ENCODE measurements at regions not wholly inside any gene's neighbourhood (a gene's known extent, or its start where the extent isn't known, plus 50 kb on each side); places are given as distances from the start of the nearest gene placed in this dataset.

GRCh38 chr10:44043646-44044375 is 341.1 kb downstream of the CXCL12 start:
- no peak for DNase-seq
- intact Hi-C loops (cut with DNase I), result no loop called here

- DNase-seq, result no peak
- intact Hi-C loops (cut with DNase I), result no loop called here
These were observed 341.8 kb downstream of the CXCL12 start for GRCh38 chr10:44042926-44043602.

GRCh38 chr10:44042075-44042770 is 342.7 kb downstream of the CXCL12 start:
- intact Hi-C loops (cut with DNase I), result no loop called here
- DNase-seq, result no peak

- no peak for DNase-seq
- intact Hi-C loops (cut with DNase I), result no loop called here
These were observed 345.3 kb downstream of the CXCL12 start for GRCh38 chr10:44039599-44039998.

- intact Hi-C loops (cut with DNase I), result no loop called here
- no peak for DNase-seq
These were observed 348.5 kb downstream of the CXCL12 start for GRCh38 chr10:44036425-44036824.

- no peak for DNase-seq
- intact Hi-C loops (cut with DNase I), result no loop called here
These were observed 349.3 kb downstream of the CXCL12 start for GRCh38 chr10:44035474-44036197.

- DNase-seq, result no peak
- intact Hi-C loops (cut with DNase I), result no loop called here
These were observed 350.0 kb downstream of the CXCL12 start for GRCh38 chr10:44034946-44035345.

GRCh38 chr10:44033008-44033407 is 351.9 kb downstream of the CXCL12 start:
- intact Hi-C loops (cut with DNase I), result no loop called here
- DNase-seq, result no peak

- no peak for DNase-seq
These were observed 352.7 kb downstream of the CXCL12 start for GRCh38 chr10:44032216-44032615.

GRCh38 chr10:44030738-44031137 is 354.2 kb downstream of the CXCL12 start:
- no peak for DNase-seq
- intact Hi-C loops (cut with DNase I), result no loop called here

More at GRCh38 chr10:44032216-44032615, 352.7 kb downstream of the CXCL12 start:
- intact Hi-C loops (cut with DNase I), result no loop called here

GRCh38 chr10:44030132-44030531 is 354.8 kb downstream of the CXCL12 start:
- intact Hi-C loops (cut with DNase I), result no loop called here
- DNase-seq, result no peak

- no peak for DNase-seq
These were observed 356.3 kb downstream of the CXCL12 start for GRCh38 chr10:44028384-44029137.

GRCh38 chr10:44024356-44025116 is 360.4 kb downstream of the CXCL12 start:
- intact Hi-C loops (cut with DNase I), result no loop called here
- peak in 1 of 10 donors; percentile 59 for DNase-seq

More at GRCh38 chr10:44028384-44029137, 356.3 kb downstream of the CXCL12 start:
- intact Hi-C loops (cut with DNase I), result no loop called here

- intact Hi-C loops (cut with DNase I), result no loop called here
These were observed 361.4 kb downstream of the CXCL12 start for GRCh38 chr10:44023517-44023916.

GRCh38 chr10:44022203-44022602 is 362.7 kb downstream of the CXCL12 start:
- intact Hi-C loops (cut with DNase I), result no loop called here
- DNase-seq, result no peak

More at GRCh38 chr10:44023517-44023916, 361.4 kb downstream of the CXCL12 start:
- no peak for DNase-seq

GRCh38 chr10:44020322-44021111 is 364.4 kb downstream of the CXCL12 start:
- intact Hi-C loops (cut with DNase I), result no loop called here
- DNase-seq, result no peak

GRCh38 chr10:44017483-44018145 is 367.3 kb downstream of the CXCL12 start:
- intact Hi-C loops (cut with DNase I), result no loop called here
- DNase-seq, result no peak

All from posterior cingulate gyrus (tissue), 11 donors.